ENCODE measurements at regions not wholly inside any gene's neighbourhood (a gene's known extent, or its start where the extent isn't known, plus 50 kb on each side); places are given as distances from the start of the nearest gene placed in this dataset.

DNA sequence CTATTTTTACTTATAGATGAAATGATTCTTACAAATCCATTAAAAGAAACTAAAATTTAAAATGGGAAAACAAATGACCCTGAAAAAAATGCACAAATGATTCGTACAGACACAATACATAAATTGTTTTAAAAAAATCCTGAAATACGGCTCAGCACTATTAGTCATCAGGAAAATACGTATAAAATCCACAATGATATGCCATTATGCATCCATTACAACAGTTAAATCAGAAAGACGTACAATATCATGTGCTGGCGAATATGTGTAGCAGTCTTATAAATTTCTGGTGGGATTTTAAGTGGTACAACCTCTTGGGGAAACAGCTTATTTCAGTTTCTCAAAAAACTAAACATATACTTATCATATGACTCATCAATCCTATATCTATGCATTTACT is 600.1 kb upstream of the STEAP1 start:
- no peaks in the 10 kb centered on the region for H3K9me3 ChIP-seq
- no peaks in the 10 kb centered on the region for H3K4me1 ChIP-seq
- DNase-seq: no peak
- H3K27me3 ChIP-seq: no peaks in the 10 kb centered on the region
- intact Hi-C loops (cut with DNase I): no loop called here
- FAIRE-seq: no peak
- no peak for ATAC-seq
- H3K36me3 ChIP-seq: no peaks in the 10 kb centered on the region
- no peak overlapping the region for H3K27ac ChIP-seq
- H3K4me3 ChIP-seq: no peak overlapping the region
- TF ChIP-seq, protein P1, sequence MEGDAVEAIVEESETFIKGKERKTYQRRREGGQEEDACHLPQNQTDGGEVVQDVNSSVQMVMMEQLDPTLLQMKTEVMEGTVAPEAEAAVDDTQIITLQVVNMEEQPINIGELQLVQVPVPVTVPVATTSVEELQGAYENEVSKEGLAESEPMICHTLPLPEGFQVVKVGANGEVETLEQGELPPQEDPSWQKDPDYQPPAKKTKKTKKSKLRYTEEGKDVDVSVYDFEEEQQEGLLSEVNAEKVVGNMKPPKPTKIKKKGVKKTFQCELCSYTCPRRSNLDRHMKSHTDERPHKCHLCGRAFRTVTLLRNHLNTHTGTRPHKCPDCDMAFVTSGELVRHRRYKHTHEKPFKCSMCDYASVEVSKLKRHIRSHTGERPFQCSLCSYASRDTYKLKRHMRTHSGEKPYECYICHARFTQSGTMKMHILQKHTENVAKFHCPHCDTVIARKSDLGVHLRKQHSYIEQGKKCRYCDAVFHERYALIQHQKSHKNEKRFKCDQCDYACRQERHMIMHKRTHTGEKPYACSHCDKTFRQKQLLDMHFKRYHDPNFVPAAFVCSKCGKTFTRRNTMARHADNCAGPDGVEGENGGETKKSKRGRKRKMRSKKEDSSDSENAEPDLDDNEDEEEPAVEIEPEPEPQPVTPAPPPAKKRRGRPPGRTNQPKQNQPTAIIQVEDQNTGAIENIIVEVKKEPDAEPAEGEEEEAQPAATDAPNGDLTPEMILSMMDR (IDR thresholded peaks at IDR 0.05): no peak
- WGBS, 2 donors: 68 to 72% methylated on average over 5 of the region's 5 CpGs

DNA sequence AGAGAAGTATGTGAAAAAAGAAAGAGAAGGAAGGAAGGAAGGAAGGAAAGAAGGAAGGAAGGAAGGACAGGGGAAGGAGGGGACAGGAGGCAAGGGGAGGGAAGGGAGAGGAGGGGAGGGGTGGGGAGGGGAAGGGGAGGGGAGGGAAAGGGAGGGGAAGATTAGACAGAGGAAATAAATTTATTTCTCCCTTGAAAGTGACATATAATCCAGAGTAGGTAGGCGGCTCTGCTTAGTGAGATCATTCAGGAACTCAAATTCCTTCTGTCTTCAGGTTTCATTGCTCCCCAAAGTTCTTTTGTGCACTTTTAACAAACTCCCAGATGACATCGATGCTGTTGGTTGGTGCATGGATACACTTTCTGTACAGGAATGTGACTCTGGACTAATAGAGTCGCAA is 594.7 kb upstream of the STEAP1 start:
- Histone ChIP-seq H3K27me3 (no peaks in the 10 kb centered on the region), H3K9me3 (no peaks in the 10 kb centered on the region), H3K36me3 (no peaks in the 10 kb centered on the region), H3K4me1 (no peaks in the 10 kb centered on the region), H3K27ac (no peak overlapping the region), H3K4me3 (no peak overlapping the region)
- WGBS, 2 donors: 75 to 89% methylated on average over 3 of the region's 3 CpGs
- TF ChIP-seq, protein P1 (IDR thresholded peaks at IDR 0.05): no peak
- intact Hi-C loops (cut with DNase I): no loop called here
- no peak for FAIRE-seq
- ATAC-seq: no peak
- DNase-seq: no peak

DNA sequence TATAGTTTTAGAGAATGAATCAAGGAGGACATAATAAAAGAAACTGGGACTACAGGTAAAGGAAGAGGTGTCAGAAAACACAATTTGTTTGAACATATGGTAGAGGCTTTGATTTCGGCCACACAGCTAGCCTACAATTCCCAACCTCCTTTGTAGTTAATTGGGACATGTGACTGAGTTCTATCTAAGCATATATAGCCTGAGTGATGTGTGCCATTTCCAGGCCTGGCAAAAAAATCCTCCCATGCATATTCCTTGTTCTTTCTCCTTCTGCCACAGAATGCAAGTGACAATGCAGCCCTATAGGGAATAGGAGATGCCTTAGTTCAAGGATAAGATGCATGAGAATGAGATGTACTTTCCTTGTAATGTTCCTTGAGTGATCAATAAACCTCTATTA is 590.7 kb upstream of the STEAP1 start:
- intact Hi-C loops (cut with DNase I): no loop called here
- DNase-seq: no peak
- TF ChIP-seq, protein P1 (IDR thresholded peaks at IDR 0.05): no peak
- no peak for ATAC-seq
- Histone ChIP-seq H3K4me1 (no peaks in the 10 kb centered on the region), H3K27ac (no peak overlapping the region), H3K4me3 (no peak overlapping the region), H3K27me3 (no peaks in the 10 kb centered on the region), H3K9me3 (no peaks in the 10 kb centered on the region), H3K36me3 (no peaks in the 10 kb centered on the region)
- WGBS, 2 donors: 64 to 70% methylated on average over 1 of the region's 1 CpG
- no peak for FAIRE-seq

DNA sequence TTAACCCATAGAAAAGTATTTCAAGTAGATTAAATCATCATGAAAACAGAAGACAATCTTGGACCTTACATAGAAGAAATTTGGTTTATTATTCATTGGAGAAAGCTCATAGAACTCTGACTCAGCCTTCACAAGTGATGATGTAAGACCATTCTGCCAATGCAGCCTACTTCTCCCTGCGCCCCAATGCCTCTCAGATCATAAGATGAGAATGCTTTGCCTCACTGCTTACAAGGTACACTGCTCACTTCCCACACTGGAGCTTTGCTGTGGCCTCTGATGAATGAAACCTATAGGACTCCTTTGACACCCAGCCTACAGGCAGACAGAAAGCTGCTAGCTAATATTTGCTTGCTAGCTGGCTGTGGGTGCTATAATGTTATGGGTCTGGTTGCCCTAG is 569.4 kb upstream of the STEAP1 start:
- Histone ChIP-seq H3K4me1 (no peaks in the 10 kb centered on the region), H3K36me3 (no peaks in the 10 kb centered on the region), H3K4me3 (no peak overlapping the region), H3K9me3 (no peaks in the 10 kb centered on the region), H3K27ac (no peak overlapping the region), H3K27me3 (no peaks in the 10 kb centered on the region)
- WGBS, 2 donors: 55 to 71% methylated on average over 1 of the region's 1 CpG
- intact Hi-C loops (cut with DNase I): no loop called here
- TF ChIP-seq, protein P1 (IDR thresholded peaks at IDR 0.05): no peak
- ATAC-seq (no peak), FAIRE-seq (no peak), DNase-seq (no peak)

DNA sequence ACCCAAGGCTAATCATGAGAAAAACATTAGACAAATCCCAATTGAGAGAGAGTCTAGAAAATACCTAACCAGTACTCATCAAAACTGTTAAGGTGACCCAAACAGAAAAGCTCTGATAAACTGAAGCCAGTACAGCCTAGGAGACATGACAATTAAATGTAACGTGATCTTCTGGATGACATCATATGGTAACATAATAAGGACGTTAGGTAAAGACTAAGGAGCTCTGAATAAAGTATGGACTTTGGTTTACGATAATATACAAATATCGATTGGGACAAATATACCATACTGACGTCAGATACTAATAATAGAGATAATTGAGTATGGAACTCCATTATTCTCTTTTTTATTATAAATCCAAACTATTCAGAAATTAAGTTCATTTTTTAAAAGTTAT is 561.1 kb upstream of the STEAP1 start:
- no peak overlapping the region for H3K4me3 ChIP-seq
- H3K9me3 ChIP-seq: no peaks in the 10 kb centered on the region
- DNase-seq (no peak), ATAC-seq (no peak), FAIRE-seq (no peak)
- no peaks in the 10 kb centered on the region for H3K27me3 ChIP-seq
- TF ChIP-seq, protein P1 (IDR thresholded peaks at IDR 0.05): no peak
- H3K4me1 ChIP-seq: peaks cover 0 to 10% (median 4%) of the 10 kb centered on the region in 3 donors
- no peak overlapping the region for H3K27ac ChIP-seq
- H3K36me3 ChIP-seq: no peaks in the 10 kb centered on the region
- whole genome bisulfite sequencing, 2 donors: 89 to 90% methylated on average over 5 of the region's 5 CpGs
- intact Hi-C loops (cut with DNase I): no loop called here
